ENCODE measurements at regions not wholly inside any gene's neighbourhood (a gene's known extent, or its start where the extent isn't known, plus 50 kb on each side); places are given as distances from the start of the nearest gene placed in this dataset.
A peak's percentile ranks its signal among the peaks of the same experiment; 100 is the strongest.

- DNase-seq (ENCODE audit: low spot score in 2 of 2), result no peak
- intact Hi-C loops (cut with DNase I; ENCODE audit: low total_unique reads), result no loop called here
- H3K4me3 ChIP-seq (ENCODE audit: low read depth, poor library complexity, severe bottlenecking), result no peak overlapping the region
- 85 to 93% methylated on average over 10 of the region's 10 CpGs for WGBS, 2 donors
- no peak for TF ChIP-seq POLR2A (IDR thresholded peaks at IDR 0.05)
- TF ChIP-seq CTCF (IDR thresholded peaks at IDR 0.05), result no peak
Measured at GRCh38 chr20:50310673-50311051, 120.0 kb downstream of the CEBPB start.

GRCh38 chr20:50311308-50312001, 120.8 kb downstream of the CEBPB start:
- no peak overlapping the region for H3K4me3 ChIP-seq (ENCODE audit: low read depth, poor library complexity, severe bottlenecking)
- DNase-seq (ENCODE audit: low spot score in 2 of 2), result peak in 1 of 2 donors; percentile 75
- no peak for TF ChIP-seq CTCF (IDR thresholded peaks at IDR 0.05)
- TF ChIP-seq POLR2A (IDR thresholded peaks at IDR 0.05), result no peak
- intact Hi-C loops (cut with DNase I; ENCODE audit: low total_unique reads), result no loop called here
- WGBS, 2 donors, result 74 to 77% methylated on average over 12 of the region's 12 CpGs

GRCh38 chr20:50312002-50312681, 121.5 kb downstream of the CEBPB start:
- intact Hi-C loops (cut with DNase I; ENCODE audit: low total_unique reads), result no loop called here
- H3K4me3 ChIP-seq (ENCODE audit: low read depth, poor library complexity, severe bottlenecking), result no peak overlapping the region
- TF ChIP-seq POLR2A (IDR thresholded peaks at IDR 0.05) (no peak), CTCF (IDR thresholded peaks at IDR 0.05) (no peak)
- WGBS, 2 donors, result 79 to 83% methylated on average over 5 of the region's 5 CpGs
- peak in 1 of 2 donors; percentile 64 for DNase-seq (ENCODE audit: low spot score in 2 of 2)

GRCh38 chr20:50312682-50313521, 122.3 kb downstream of the CEBPB start:
- 38 to 41% methylated on average over 16 of the region's 16 CpGs for WGBS, 2 donors
- DNase-seq (ENCODE audit: low spot score in 2 of 2), result peak in 1 of 2 donors; percentile 95
- no peak overlapping the region for H3K4me3 ChIP-seq (ENCODE audit: low read depth, poor library complexity, severe bottlenecking)
- TF ChIP-seq POLR2A (IDR thresholded peaks at IDR 0.05) (no peak), CTCF (IDR thresholded peaks at IDR 0.05) (no peak)
- intact Hi-C loops (cut with DNase I; ENCODE audit: low total_unique reads), result no loop called here

GRCh38 chr20:50313522-50313820, 122.8 kb downstream of the CEBPB start:
- intact Hi-C loops (cut with DNase I; ENCODE audit: low total_unique reads), result no loop called here
- DNase-seq (ENCODE audit: low spot score in 2 of 2), result no peak
- H3K4me3 ChIP-seq (ENCODE audit: low read depth, poor library complexity, severe bottlenecking), result no peak overlapping the region
- no peak for TF ChIP-seq CTCF (IDR thresholded peaks at IDR 0.05)
- no peak for TF ChIP-seq POLR2A (IDR thresholded peaks at IDR 0.05)
- 74 to 84% methylated on average over 2 of the region's 2 CpGs for WGBS, 2 donors

All from lower leg skin (tissue), 4 donors.